ENCODE measurements at regions not wholly inside any gene's neighbourhood (a gene's known extent, or its start where the extent isn't known, plus 50 kb on each side); places are given as distances from the start of the nearest gene placed in this dataset.

GRCh38 chr7:19971956-19972355 lies 198.5 kb upstream of the TMEM196 start (continued):
- TF ChIP-seq, protein P1, sequence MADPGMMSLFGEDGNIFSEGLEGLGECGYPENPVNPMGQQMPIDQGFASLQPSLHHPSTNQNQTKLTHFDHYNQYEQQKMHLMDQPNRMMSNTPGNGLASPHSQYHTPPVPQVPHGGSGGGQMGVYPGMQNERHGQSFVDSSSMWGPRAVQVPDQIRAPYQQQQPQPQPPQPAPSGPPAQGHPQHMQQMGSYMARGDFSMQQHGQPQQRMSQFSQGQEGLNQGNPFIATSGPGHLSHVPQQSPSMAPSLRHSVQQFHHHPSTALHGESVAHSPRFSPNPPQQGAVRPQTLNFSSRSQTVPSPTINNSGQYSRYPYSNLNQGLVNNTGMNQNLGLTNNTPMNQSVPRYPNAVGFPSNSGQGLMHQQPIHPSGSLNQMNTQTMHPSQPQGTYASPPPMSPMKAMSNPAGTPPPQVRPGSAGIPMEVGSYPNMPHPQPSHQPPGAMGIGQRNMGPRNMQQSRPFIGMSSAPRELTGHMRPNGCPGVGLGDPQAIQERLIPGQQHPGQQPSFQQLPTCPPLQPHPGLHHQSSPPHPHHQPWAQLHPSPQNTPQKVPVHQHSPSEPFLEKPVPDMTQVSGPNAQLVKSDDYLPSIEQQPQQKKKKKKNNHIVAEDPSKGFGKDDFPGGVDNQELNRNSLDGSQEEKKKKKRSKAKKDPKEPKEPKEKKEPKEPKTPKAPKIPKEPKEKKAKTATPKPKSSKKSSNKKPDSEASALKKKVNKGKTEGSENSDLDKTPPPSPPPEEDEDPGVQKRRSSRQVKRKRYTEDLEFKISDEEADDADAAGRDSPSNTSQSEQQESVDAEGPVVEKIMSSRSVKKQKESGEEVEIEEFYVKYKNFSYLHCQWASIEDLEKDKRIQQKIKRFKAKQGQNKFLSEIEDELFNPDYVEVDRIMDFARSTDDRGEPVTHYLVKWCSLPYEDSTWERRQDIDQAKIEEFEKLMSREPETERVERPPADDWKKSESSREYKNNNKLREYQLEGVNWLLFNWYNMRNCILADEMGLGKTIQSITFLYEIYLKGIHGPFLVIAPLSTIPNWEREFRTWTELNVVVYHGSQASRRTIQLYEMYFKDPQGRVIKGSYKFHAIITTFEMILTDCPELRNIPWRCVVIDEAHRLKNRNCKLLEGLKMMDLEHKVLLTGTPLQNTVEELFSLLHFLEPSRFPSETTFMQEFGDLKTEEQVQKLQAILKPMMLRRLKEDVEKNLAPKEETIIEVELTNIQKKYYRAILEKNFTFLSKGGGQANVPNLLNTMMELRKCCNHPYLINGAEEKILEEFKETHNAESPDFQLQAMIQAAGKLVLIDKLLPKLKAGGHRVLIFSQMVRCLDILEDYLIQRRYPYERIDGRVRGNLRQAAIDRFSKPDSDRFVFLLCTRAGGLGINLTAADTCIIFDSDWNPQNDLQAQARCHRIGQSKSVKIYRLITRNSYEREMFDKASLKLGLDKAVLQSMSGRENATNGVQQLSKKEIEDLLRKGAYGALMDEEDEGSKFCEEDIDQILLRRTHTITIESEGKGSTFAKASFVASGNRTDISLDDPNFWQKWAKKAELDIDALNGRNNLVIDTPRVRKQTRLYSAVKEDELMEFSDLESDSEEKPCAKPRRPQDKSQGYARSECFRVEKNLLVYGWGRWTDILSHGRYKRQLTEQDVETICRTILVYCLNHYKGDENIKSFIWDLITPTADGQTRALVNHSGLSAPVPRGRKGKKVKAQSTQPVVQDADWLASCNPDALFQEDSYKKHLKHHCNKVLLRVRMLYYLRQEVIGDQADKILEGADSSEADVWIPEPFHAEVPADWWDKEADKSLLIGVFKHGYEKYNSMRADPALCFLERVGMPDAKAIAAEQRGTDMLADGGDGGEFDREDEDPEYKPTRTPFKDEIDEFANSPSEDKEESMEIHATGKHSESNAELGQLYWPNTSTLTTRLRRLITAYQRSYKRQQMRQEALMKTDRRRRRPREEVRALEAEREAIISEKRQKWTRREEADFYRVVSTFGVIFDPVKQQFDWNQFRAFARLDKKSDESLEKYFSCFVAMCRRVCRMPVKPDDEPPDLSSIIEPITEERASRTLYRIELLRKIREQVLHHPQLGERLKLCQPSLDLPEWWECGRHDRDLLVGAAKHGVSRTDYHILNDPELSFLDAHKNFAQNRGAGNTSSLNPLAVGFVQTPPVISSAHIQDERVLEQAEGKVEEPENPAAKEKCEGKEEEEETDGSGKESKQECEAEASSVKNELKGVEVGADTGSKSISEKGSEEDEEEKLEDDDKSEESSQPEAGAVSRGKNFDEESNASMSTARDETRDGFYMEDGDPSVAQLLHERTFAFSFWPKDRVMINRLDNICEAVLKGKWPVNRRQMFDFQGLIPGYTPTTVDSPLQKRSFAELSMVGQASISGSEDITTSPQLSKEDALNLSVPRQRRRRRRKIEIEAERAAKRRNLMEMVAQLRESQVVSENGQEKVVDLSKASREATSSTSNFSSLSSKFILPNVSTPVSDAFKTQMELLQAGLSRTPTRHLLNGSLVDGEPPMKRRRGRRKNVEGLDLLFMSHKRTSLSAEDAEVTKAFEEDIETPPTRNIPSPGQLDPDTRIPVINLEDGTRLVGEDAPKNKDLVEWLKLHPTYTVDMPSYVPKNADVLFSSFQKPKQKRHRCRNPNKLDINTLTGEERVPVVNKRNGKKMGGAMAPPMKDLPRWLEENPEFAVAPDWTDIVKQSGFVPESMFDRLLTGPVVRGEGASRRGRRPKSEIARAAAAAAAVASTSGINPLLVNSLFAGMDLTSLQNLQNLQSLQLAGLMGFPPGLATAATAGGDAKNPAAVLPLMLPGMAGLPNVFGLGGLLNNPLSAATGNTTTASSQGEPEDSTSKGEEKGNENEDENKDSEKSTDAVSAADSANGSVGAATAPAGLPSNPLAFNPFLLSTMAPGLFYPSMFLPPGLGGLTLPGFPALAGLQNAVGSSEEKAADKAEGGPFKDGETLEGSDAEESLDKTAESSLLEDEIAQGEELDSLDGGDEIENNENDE (IDR thresholded peaks at IDR 0.05; ENCODE audit: insufficient replicate concordance, low read length): no peak
- no peak for TF ChIP-seq CHD1 (IDR thresholded peaks at IDR 0.05; ENCODE audit: low read depth, low read length)
- TF ChIP-seq RNF2 (IDR thresholded peaks at IDR 0.05; ENCODE audit: borderline replicate concordance, low read depth, low read length, missing control alignments, poor library complexity, severe bottlenecking): no peak
- TF ChIP-seq SIX5 (IDR thresholded peaks at IDR 0.05; ENCODE audit: low read depth, low read length): no peak
- TF ChIP-seq BCL11A (IDR thresholded peaks at IDR 0.05; ENCODE audit: low read depth in 2 of 2, low read length in 2 of 2): no peak
- TF ChIP-seq CEBPB (IDR thresholded peaks at IDR 0.05; ENCODE audit: low read depth, low read length): no peak
- TF ChIP-seq POU5F1 (IDR thresholded peaks at IDR 0.05; ENCODE audit: low read depth, low read length): no peak
- TF ChIP-seq PHF8 (conservative IDR thresholded peaks at IDR 0.05; ENCODE audit: low read depth, low read length): no peak

Data from H1 (cell line).